HCT116 (cell line): ENCODE measurements at regions not wholly inside any gene's neighbourhood (a gene's known extent, or its start where the extent isn't known, plus 50 kb on each side); places are given as distances from the start of the nearest gene placed in this dataset.

Experiments
- ATAC-seq: fragments of 200-7000 bp; cut with Tn5 transposase; 2 replicates; pipeline ENCODE4 v1.9.1; 2020; ENCODE audit warnings: mild to moderate bottlenecking, moderate library complexity
- BruUV-seq: library from RNA; stranded (reverse); fragments of 400-500 nt; replicated peaks from 2 replicates; lab custom pipeline; 2021; lab: Mats Ljungman, UMichigan
- CTCF ChIA-PET: fragments of 300-600 bp; sonication (Branson Sonifier 250); formaldehyde crosslinking; loops from one replicate; lab custom pipeline; 2021; ENCODE audit warnings: antibody characterized with exemption; lab: Charles Lee
- POLR2A ChIA-PET: fragments of 300-600, 350-600 bp; sonication (Branson Sonifier 250); formaldehyde crosslinking; loops from one replicate; lab custom pipeline; 2021; ENCODE audit warnings: antibody characterized with exemption; lab: Charles Lee
- RAD21 ChIA-PET, 2 experiments: fragments of 300-600 bp; sonication (Branson Sonifier 250); formaldehyde crosslinking; loops; one replicate each; lab custom pipeline; 2023; ENCODE audit warnings: low total read pairs in 2 of 2; ENCODE audit not compliant: uncharacterized antibody in 2 of 2, unreplicated experiment in 2 of 2, low non-redundant PET in 1 of 2; lab: Charles Lee
- DNase-seq: peaks from one replicate; pipeline ENCODE4 v3.0.0-alpha.2; 2010; ENCODE audit warnings: low read depth, low spot score
- H2AFZ ChIP-seq: fragments of 200-600 bp; shearing (Covaris generic), sonication (generic); 2 replicates; pipeline ENCODE4 v1.6.1; 2017; ENCODE audit warnings: low read depth, mixed run types, mixed read lengths, antibody characterized with exemption, low read length; ENCODE audit not compliant: poor library complexity, severe bottlenecking
- H3K27ac ChIP-seq: 2 replicates; pipeline ENCODE4 v1.5.1; 2012; ENCODE audit warnings: low read depth, low read length
- H3K27me3 ChIP-seq: fragments of 200-600 bp; sonication (generic); 2 replicates; pipeline ENCODE4 v1.6.1; 2016; ENCODE audit warnings: mixed run types, low read length, mixed read lengths; ENCODE audit not compliant: insufficient read depth
- H3K36me3 ChIP-seq, 2 experiments: fragments of 200-500 bp in 1 of 2; fragments of 200-600 bp in 1 of 2; sonication (Bioruptor generic) in 1 of 2; sonication (generic) in 1 of 2; 2 replicates each; pipeline versions ENCODE4 v1.5.1 to v1.6.1; 2014 to 2016; ENCODE audit warnings: low read length in 2 of 2, inconsistent platforms in 1 of 2, mixed read lengths in 1 of 2, mixed run types in 1 of 2; ENCODE audit not compliant: insufficient read depth in 2 of 2, control insufficient read depth in 1 of 2
- H3K4me1 ChIP-seq, 2 experiments: fragments of 200-600 bp in 1 of 2; sonication (generic) in 1 of 2; 2 replicates each; pipeline versions ENCODE4 v1.5.1 to v1.6.1; 2012 to 2017; ENCODE audit warnings: low read length in 2 of 2, inconsistent platforms in 1 of 2, mild to moderate bottlenecking in 1 of 2, mixed read lengths in 1 of 2, mixed run types in 1 of 2, moderate library complexity in 1 of 2; ENCODE audit not compliant: insufficient read depth in 2 of 2, control insufficient read depth in 1 of 2
- H3K4me2 ChIP-seq: fragments of 200-600 bp; sonication (generic); 2 replicates; pipeline ENCODE4 v1.6.1; 2017; ENCODE audit warnings: mixed run types, low read length, mixed read lengths
- H3K4me3 ChIP-seq, 2 experiments: fragments of 200-600 bp in 1 of 2; sonication (generic) in 1 of 2; replicated peaks in 1 of 2; 2 replicates each; pipeline ENCODE4 v1.5.1; 2011 to 2016; ENCODE audit warnings: low read length in 2 of 2, control low read depth in 1 of 2, low read depth in 1 of 2, mild to moderate bottlenecking in 1 of 2, mixed read lengths in 1 of 2, mixed run types in 1 of 2
- H3K79me2 ChIP-seq: fragments of 200-600 bp; sonication (generic); 2 replicates; pipeline ENCODE4 v1.6.1; 2017; ENCODE audit warnings: mild to moderate bottlenecking, mixed run types, low read length, moderate library complexity, mixed read lengths; ENCODE audit not compliant: insufficient read depth
- H3K9ac ChIP-seq: fragments of 200-600 bp; sonication (generic); 2 replicates; pipeline ENCODE4 v1.6.1; 2016; ENCODE audit warnings: low read length, mixed read lengths
- H3K9me2 ChIP-seq: fragments of 200-600 bp; sonication (generic), shearing (Covaris generic); 2 replicates; pipeline ENCODE4 v1.6.1; 2017; ENCODE audit warnings: mixed run types, mild to moderate bottlenecking, moderate library complexity; ENCODE audit not compliant: insufficient read depth
- H3K9me3 ChIP-seq, 2 experiments: fragments of 200-500 bp in 1 of 2; fragments of 200-600 bp in 1 of 2; sonication (Bioruptor generic) in 1 of 2; sonication (generic) in 1 of 2; 2 replicates each; pipeline ENCODE4 v1.6.1; 2014 to 2017; ENCODE audit warnings: low read length in 2 of 2, mixed read lengths in 2 of 2, inconsistent platforms in 1 of 2, low read depth in 1 of 2, mild to moderate bottlenecking in 1 of 2, mixed run types in 1 of 2, moderate library complexity in 1 of 2; ENCODE audit not compliant: control insufficient read depth in 1 of 2, insufficient read depth in 1 of 2
- H4K20me1 ChIP-seq: fragments of 200-600 bp; sonication (generic), shearing (Covaris generic); 2 replicates; pipeline ENCODE4 v1.6.1; 2017; ENCODE audit warnings: mixed run types, mild to moderate bottlenecking, moderate library complexity; ENCODE audit not compliant: insufficient read depth
- CBX3 ChIP-seq: IDR thresholded peaks from 2 replicates; pipeline ENCODE4 v1.6.1; 2012; ENCODE audit warnings: low read depth
- EGR1 ChIP-seq: IDR thresholded peaks from 2 replicates; pipeline ENCODE4 v1.6.1; 2012; ENCODE audit warnings: low read depth
- EZH2 ChIP-seq: fragments of 200-600 bp; sonication (generic); IDR thresholded peaks from 2 replicates; pipeline ENCODE4 v1.6.1; 2017; ENCODE audit warnings: antibody characterized with exemption, mixed run types
- EZH2phosphoT487 ChIP-seq: fragments of 200-600 bp; IDR thresholded peaks from 2 replicates; pipeline ENCODE4 v1.6.1; 2018; ENCODE audit warnings: antibody characterized with exemption, borderline replicate concordance
- POLR2A ChIP-seq: IDR thresholded peaks from 2 replicates; pipeline ENCODE4 v1.7.0; 2011; ENCODE audit warnings: borderline replicate concordance; ENCODE audit not compliant: insufficient read depth, insufficient read length; ENCODE audit errors: extremely low read depth
- RAD21 ChIP-seq: IDR thresholded peaks from 2 replicates; pipeline ENCODE4 v1.6.1; 2012; ENCODE audit warnings: low read depth, mild to moderate bottlenecking
- SIN3A ChIP-seq: IDR thresholded peaks from 2 replicates; pipeline ENCODE4 v1.6.1; 2012; ENCODE audit warnings: low read depth
- SP1 ChIP-seq: IDR thresholded peaks from 2 replicates; pipeline ENCODE4 v1.6.1; 2012; ENCODE audit warnings: low read depth
- YY1 ChIP-seq: IDR thresholded peaks from 2 replicates; pipeline ENCODE4 v1.6.1; 2011; ENCODE audit warnings: low read length, low read depth, moderate library complexity, mild to moderate bottlenecking; ENCODE audit not compliant: insufficient replicate concordance; ENCODE audit errors: extremely low read depth
- ZBTB33 ChIP-seq: IDR thresholded peaks from 2 replicates; pipeline ENCODE4 v1.6.1; 2011; ENCODE audit warnings: mild to moderate bottlenecking, low read length, moderate library complexity; ENCODE audit not compliant: insufficient replicate concordance; ENCODE audit errors: extremely low read depth
- ZNF274 ChIP-seq: fragments of 200-500 bp; sonication (Bioruptor generic); IDR thresholded peaks from 2 replicates; pipeline ENCODE4 v1.6.1; 2014; ENCODE audit warnings: mild to moderate bottlenecking, low read depth, low read length, inconsistent platforms
- intact Hi-C: fragments of 100-400 bp; cut with micrococcal nuclease; formaldehyde crosslinking; loops from 2 replicates; pipeline ENCODE4 v1.10.0; 2022
- TF ChIP-seq, protein P1 (sequence below): IDR thresholded peaks from 2 replicates; pipeline ENCODE4 v1.6.1; 2012

DNA sequence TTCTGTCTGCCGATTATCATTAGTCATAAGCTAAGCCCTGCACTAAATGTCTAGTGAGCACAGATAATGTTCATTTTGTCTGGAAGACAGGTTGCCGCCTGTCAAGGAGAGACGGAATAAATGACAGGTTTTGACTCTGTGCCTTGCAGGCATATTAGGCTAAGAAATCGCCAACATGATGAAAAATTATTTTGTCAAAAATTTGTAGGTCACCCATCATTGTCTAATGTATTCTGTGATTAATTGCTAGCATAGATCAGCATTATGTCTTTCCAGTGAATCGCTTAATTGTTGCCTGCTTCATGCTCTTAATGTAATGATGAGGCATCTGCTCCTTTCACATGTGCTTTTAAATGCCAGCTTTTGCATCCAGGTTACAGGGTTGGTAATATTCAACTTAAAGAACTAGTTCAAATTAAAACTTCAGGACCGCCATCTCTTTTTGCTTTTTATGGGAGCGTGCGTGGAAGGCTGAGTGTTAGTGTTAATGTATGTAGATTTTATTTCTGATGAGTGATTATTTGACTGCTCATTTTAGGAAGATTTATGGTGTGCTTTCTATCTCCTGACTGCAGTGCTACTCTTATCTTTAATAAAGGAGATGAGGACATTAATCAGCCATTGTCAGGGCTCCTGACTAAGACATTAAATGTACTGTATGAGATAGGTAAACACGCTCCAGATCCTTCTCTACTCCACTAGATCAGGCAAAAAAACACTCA, 120.8 kb upstream of the MEIS2 start:
- H3K27ac ChIP-seq, result no peak overlapping the region
- TF ChIP-seq RAD21 (no peak), EZH2 (no peak), EZH2phosphoT487 (no peak), CBX3 (no peak), POLR2A (no peak), EGR1 (no peak), SIN3A (no peak)
- no TSS peak for BruUV-seq
- no peaks in the 10 kb centered on the region for H3K27me3 ChIP-seq
- H3K9ac ChIP-seq, result no peak overlapping the region
- no peak overlapping the region for H2AFZ ChIP-seq
- intact Hi-C loops, result no loop called here
- H3K4me3 ChIP-seq, result no peak overlapping the region
- H4K20me1 ChIP-seq, result no peaks in the 10 kb centered on the region
- ChIA-PET CTCF (no interaction called here), POLR2A (no interaction called here), RAD21 (no interaction called here)
- no peak overlapping the region for H3K4me2 ChIP-seq
- DNase-seq, result no peak
- no peaks in the 10 kb centered on the region for H3K79me2 ChIP-seq
- H3K9me3 ChIP-seq, result no peaks in the 10 kb centered on the region
- no peaks in the 10 kb centered on the region for H3K36me3 ChIP-seq
- H3K9me2 ChIP-seq, result no peaks in the 10 kb centered on the region
- ATAC-seq, result no peak
- no peaks in the 10 kb centered on the region for H3K4me1 ChIP-seq

DNA sequence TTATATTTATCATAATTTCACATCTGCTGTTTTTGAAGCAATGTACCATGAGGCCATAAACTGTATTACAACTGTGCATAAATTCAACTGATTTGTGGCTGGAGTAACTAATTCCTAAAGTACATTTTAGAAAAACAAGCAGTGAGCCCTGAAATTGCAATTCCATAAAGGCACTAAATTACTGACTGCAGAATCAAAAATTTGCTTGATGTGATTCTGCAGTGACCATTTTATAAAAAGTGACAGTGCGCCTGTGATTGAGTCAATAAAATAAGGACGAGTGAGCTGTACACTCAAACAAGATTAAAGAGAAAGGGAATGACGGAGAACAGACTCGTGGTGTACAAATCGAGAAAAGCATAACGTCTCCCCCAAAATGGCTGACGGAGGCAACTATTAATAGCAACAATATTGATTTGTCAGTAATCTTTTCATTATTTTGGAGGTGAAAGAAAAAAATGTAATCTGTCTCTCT, 121.4 kb upstream of the MEIS2 start:
- intact Hi-C loops, result no loop called here
- Histone ChIP-seq H3K36me3 (no peaks in the 10 kb centered on the region), H3K4me3 (no peak overlapping the region), H3K27ac (no peak overlapping the region), H3K9ac (no peak overlapping the region), H3K4me2 (no peak overlapping the region), H3K4me1 (no peaks in the 10 kb centered on the region), H3K9me3 (no peaks in the 10 kb centered on the region), H2AFZ (no peak overlapping the region), H4K20me1 (no peaks in the 10 kb centered on the region), H3K79me2 (no peaks in the 10 kb centered on the region), H3K9me2 (no peaks in the 10 kb centered on the region), H3K27me3 (no peaks in the 10 kb centered on the region)
- POLR2A ChIA-PET, result no interaction called here
- RAD21 ChIA-PET, result no interaction called here
- ATAC-seq (no peak), DNase-seq (no peak)
- TF ChIP-seq ZBTB33, result no peak
- no peak for TF ChIP-seq EZH2
- TF ChIP-seq RAD21, result no peak
- no peak for TF ChIP-seq ZNF274
- no peak for TF ChIP-seq SP1
- no peak for TF ChIP-seq YY1
- no peak for TF ChIP-seq EGR1
- no peak for TF ChIP-seq EZH2phosphoT487
- TF ChIP-seq, protein P1, sequence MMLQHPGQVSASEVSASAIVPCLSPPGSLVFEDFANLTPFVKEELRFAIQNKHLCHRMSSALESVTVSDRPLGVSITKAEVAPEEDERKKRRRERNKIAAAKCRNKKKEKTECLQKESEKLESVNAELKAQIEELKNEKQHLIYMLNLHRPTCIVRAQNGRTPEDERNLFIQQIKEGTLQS, result no peak
- CTCF ChIA-PET, result no interaction called here
- BruUV-seq, result no TSS peak
